GM23338 (cell line): ENCODE measurements at regions not wholly inside any gene's neighbourhood (a gene's known extent, or its start where the extent isn't known, plus 50 kb on each side); places are given as distances from the start of the nearest gene placed in this dataset.

Source experiments
- ATAC-seq: fragments of 200-7000 bp; cut with Tn5 transposase; 3 replicates; pipeline ENCODE4 v1.9.1; 2020
- DNase-seq: peaks from one replicate; pipeline ENCODE4 v3.0.0-alpha.2; 2015; ENCODE audit warnings: low spot score
- H2AFZ ChIP-seq: fragments of 200-600 bp; sonication (generic); 2 replicates; pipeline ENCODE4 v1.8.0; 2016; ENCODE audit warnings: antibody characterized with exemption, mild to moderate bottlenecking, moderate library complexity
- H3F3A ChIP-seq: fragments of 200-600 bp; sonication (generic); replicated peaks from 2 replicates; pipeline ENCODE4 v1.8.0; 2017; ENCODE audit warnings: antibody characterized with exemption, mixed run types, low read depth
- H3K27ac ChIP-seq: fragments of 200-600 bp; sonication (generic); 2 replicates; pipeline ENCODE4 v1.6.1; 2016; ENCODE audit warnings: low read depth
- H3K27me3 ChIP-seq: fragments of 200-600 bp; sonication (generic); 2 replicates; pipeline ENCODE4 v1.8.0; 2016; ENCODE audit warnings: mild to moderate bottlenecking, mixed run types, moderate library complexity; ENCODE audit not compliant: insufficient read depth
- H3K36me3 ChIP-seq: fragments of 200-600 bp; sonication (generic); 2 replicates; pipeline ENCODE4 v1.8.0; 2016; ENCODE audit warnings: mild to moderate bottlenecking; ENCODE audit not compliant: insufficient read depth
- H3K4me1 ChIP-seq: fragments of 200-600 bp; sonication (generic); 2 replicates; pipeline ENCODE4 v1.8.0; 2016; ENCODE audit warnings: mild to moderate bottlenecking, moderate library complexity; ENCODE audit not compliant: insufficient read depth
- H3K4me2 ChIP-seq: fragments of 200-600 bp; sonication (generic); 2 replicates; pipeline ENCODE4 v1.7.1; 2017; ENCODE audit warnings: mixed run types
- H3K4me3 ChIP-seq: fragments of 200-600 bp; sonication (generic); 2 replicates; pipeline ENCODE4 v1.6.1; 2016; ENCODE audit warnings: mixed run types
- H3K79me2 ChIP-seq: fragments of 200-600 bp; sonication (generic); replicated peaks from 2 replicates; pipeline ENCODE4 v1.8.0; 2017; ENCODE audit warnings: mild to moderate bottlenecking; ENCODE audit not compliant: insufficient read depth
- H3K9me2 ChIP-seq: fragments of 200-600 bp; sonication (generic); 2 replicates; pipeline ENCODE4 v1.8.0; 2017; ENCODE audit not compliant: insufficient read depth
- H4K20me1 ChIP-seq: fragments of 200-600 bp; sonication (generic); replicated peaks from 2 replicates; pipeline ENCODE4 v1.8.0; 2017; ENCODE audit warnings: mild to moderate bottlenecking; ENCODE audit not compliant: insufficient read depth
- H3K27ac Mint-ChIP-seq: 2 replicates; pipeline ENCODE4 v1.8.0; 2020; ENCODE audit warnings: inconsistent platforms, mild to moderate bottlenecking, moderate library complexity, mixed read lengths
- H3K27me3 Mint-ChIP-seq: 3 replicates; pipeline ENCODE4 v1.8.0; 2022; ENCODE audit warnings: low read depth, mild to moderate bottlenecking, moderate library complexity, mixed read lengths, inconsistent platforms; ENCODE audit not compliant: insufficient read depth, poor library complexity
- H3K36me3 Mint-ChIP-seq: 3 replicates; pipeline ENCODE4 v1.8.0; 2021; ENCODE audit warnings: low read depth, mild to moderate bottlenecking, inconsistent platforms, moderate library complexity, mixed read lengths
- H3K4me1 Mint-ChIP-seq: 3 replicates; pipeline ENCODE4 v1.8.0; 2020; ENCODE audit warnings: mild to moderate bottlenecking, inconsistent platforms, mixed read lengths
- H3K4me3 Mint-ChIP-seq: 3 replicates; pipeline ENCODE4 v1.8.0; 2021; ENCODE audit warnings: moderate library complexity, mild to moderate bottlenecking, inconsistent platforms, mixed read lengths
- H3K9me3 Mint-ChIP-seq: 3 replicates; pipeline ENCODE4 v1.8.0; 2020; ENCODE audit warnings: moderate library complexity, mild to moderate bottlenecking, inconsistent platforms, mixed read lengths
- CREB1 ChIP-seq: fragments of 250-450 bp; sonication (Bioruptor Pico); IDR thresholded peaks from 2 replicates; pipeline ENCODE4 v1.5.0; 2020; ENCODE audit warnings: low read depth, mild to moderate bottlenecking, moderate library complexity
- EZH2 ChIP-seq: fragments of 200-600 bp; sonication (generic); IDR thresholded peaks from one replicate; pipeline ENCODE4 v1.8.0; 2017; ENCODE audit warnings: antibody characterized with exemption, mild to moderate bottlenecking, low read depth; ENCODE audit not compliant: unreplicated experiment
- EZH2phosphoT487 ChIP-seq: fragments of 200-600 bp; sonication (generic); IDR thresholded peaks from one replicate; pipeline ENCODE4 v1.8.1; 2018; ENCODE audit warnings: antibody characterized with exemption; ENCODE audit not compliant: unreplicated experiment
- JUNB ChIP-seq: IDR thresholded peaks from one replicate; pipeline ENCODE4 v1.6.1; 2016; ENCODE audit warnings: antibody characterized with exemption; ENCODE audit not compliant: unreplicated experiment
- NANOG ChIP-seq: IDR thresholded peaks from 2 replicates; pipeline ENCODE4 v1.6.1; 2016; ENCODE audit warnings: antibody characterized with exemption, borderline replicate concordance
- POLR2AphosphoS5 ChIP-seq: IDR thresholded peaks from 2 replicates; pipeline ENCODE4 v1.6.1; 2016; ENCODE audit warnings: antibody characterized with exemption, low read depth
- REST ChIP-seq: IDR thresholded peaks from one replicate; pipeline ENCODE4 v1.6.1; 2018; ENCODE audit warnings: antibody characterized with exemption; ENCODE audit not compliant: unreplicated experiment
- STAT1 ChIP-seq: IDR thresholded peaks from one replicate; pipeline ENCODE4 v1.6.1; 2016; ENCODE audit warnings: antibody characterized with exemption; ENCODE audit not compliant: unreplicated experiment
- ZNF114 ChIP-seq: fragments of 250-450 bp; sonication (Bioruptor Pico); IDR thresholded peaks from 2 replicates; pipeline ENCODE4 v1.5.0; 2020; ENCODE audit warnings: mild to moderate bottlenecking, moderate library complexity
- ZNF331 ChIP-seq: fragments of 250-450 bp; sonication (Bioruptor Pico); IDR thresholded peaks from 2 replicates; pipeline ENCODE4 v1.5.0; 2020; ENCODE audit warnings: low read depth, mild to moderate bottlenecking, moderate library complexity
- TF ChIP-seq, protein P1 (sequence below): IDR thresholded peaks from 2 replicates; pipeline ENCODE4 v1.6.1; 2016; ENCODE audit warnings: antibody characterized with exemption
- TF ChIP-seq, protein P2 (sequence below), 2 experiments: fragments of 200-600 bp in 1 of 2; sonication (generic) in 1 of 2; conservative IDR thresholded peaks; 2 replicates each; pipeline versions ENCODE4 v1.5.1 to v1.6.1; 2016 to 2017; ENCODE audit warnings: antibody characterized with exemption in 2 of 2, low read depth in 2 of 2, mild to moderate bottlenecking in 2 of 2, moderate library complexity in 1 of 2
- TF ChIP-seq, protein P3 (sequence below): fragments of 250-450 bp; sonication (Bioruptor Pico); IDR thresholded peaks from 2 replicates; pipeline ENCODE4 v1.5.0; 2020; ENCODE audit warnings: mild to moderate bottlenecking, moderate library complexity

DNA sequence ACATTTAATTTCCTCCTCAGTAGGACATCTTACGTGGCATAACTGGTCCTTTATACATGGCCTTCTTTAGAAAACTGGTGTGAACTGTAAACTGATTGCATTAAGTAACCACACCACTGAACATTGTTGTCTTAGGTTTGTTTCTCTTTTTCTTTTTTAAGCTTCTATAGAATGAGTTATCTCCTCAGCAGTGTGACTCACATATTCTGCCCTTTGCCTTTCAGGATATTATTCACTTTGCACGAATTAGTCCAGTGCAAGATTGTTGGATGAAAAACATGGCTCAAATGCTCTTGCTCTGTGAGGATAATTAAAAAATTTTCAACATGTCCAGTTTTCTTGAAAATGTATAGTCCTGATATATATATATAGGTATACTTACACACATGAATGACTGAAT lies 147.6 kb downstream of the KBTBD8 start:
- H3K9me2 ChIP-seq = no peaks in the 10 kb centered on the region
- no peaks in the 10 kb centered on the region for H3K79me2 ChIP-seq
- H2AFZ ChIP-seq = no peak overlapping the region
- H3K4me1 ChIP-seq = no peaks in the 10 kb centered on the region
- no peak overlapping the region for H3K27ac ChIP-seq
- Mint-ChIP-seq H3K4me1 (no peaks in the 10 kb centered on the region), H3K27me3 (peaks cover 7% of the 10 kb centered on the region), H3K9me3 (peaks cover 18% of the 10 kb centered on the region), H3K36me3 (peaks cover 10% of the 10 kb centered on the region; the same call in 2 of the 3 replicates), H3K27ac (no peak overlapping the region), H3K4me3 (no peak overlapping the region)
- TF ChIP-seq EZH2 (no peak), EZH2phosphoT487 (no peak), POLR2AphosphoS5 (no peak), ZNF114 (CRISPR knock-in tag) (no peak), NANOG (no peak), CREB1 (CRISPR knock-in tag) (no peak), REST (no peak), JUNB (no peak), ZNF331 (no peak), STAT1 (no peak)
- TF ChIP-seq, protein P1, sequence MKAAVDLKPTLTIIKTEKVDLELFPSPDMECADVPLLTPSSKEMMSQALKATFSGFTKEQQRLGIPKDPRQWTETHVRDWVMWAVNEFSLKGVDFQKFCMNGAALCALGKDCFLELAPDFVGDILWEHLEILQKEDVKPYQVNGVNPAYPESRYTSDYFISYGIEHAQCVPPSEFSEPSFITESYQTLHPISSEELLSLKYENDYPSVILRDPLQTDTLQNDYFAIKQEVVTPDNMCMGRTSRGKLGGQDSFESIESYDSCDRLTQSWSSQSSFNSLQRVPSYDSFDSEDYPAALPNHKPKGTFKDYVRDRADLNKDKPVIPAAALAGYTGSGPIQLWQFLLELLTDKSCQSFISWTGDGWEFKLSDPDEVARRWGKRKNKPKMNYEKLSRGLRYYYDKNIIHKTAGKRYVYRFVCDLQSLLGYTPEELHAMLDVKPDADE = no peak
- TF ChIP-seq, protein P2, sequence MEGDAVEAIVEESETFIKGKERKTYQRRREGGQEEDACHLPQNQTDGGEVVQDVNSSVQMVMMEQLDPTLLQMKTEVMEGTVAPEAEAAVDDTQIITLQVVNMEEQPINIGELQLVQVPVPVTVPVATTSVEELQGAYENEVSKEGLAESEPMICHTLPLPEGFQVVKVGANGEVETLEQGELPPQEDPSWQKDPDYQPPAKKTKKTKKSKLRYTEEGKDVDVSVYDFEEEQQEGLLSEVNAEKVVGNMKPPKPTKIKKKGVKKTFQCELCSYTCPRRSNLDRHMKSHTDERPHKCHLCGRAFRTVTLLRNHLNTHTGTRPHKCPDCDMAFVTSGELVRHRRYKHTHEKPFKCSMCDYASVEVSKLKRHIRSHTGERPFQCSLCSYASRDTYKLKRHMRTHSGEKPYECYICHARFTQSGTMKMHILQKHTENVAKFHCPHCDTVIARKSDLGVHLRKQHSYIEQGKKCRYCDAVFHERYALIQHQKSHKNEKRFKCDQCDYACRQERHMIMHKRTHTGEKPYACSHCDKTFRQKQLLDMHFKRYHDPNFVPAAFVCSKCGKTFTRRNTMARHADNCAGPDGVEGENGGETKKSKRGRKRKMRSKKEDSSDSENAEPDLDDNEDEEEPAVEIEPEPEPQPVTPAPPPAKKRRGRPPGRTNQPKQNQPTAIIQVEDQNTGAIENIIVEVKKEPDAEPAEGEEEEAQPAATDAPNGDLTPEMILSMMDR (conservative IDR thresholded peaks at IDR 0.05; ENCODE audit: low read depth in 2 of 2) = no peak
- TF ChIP-seq, protein P3, sequence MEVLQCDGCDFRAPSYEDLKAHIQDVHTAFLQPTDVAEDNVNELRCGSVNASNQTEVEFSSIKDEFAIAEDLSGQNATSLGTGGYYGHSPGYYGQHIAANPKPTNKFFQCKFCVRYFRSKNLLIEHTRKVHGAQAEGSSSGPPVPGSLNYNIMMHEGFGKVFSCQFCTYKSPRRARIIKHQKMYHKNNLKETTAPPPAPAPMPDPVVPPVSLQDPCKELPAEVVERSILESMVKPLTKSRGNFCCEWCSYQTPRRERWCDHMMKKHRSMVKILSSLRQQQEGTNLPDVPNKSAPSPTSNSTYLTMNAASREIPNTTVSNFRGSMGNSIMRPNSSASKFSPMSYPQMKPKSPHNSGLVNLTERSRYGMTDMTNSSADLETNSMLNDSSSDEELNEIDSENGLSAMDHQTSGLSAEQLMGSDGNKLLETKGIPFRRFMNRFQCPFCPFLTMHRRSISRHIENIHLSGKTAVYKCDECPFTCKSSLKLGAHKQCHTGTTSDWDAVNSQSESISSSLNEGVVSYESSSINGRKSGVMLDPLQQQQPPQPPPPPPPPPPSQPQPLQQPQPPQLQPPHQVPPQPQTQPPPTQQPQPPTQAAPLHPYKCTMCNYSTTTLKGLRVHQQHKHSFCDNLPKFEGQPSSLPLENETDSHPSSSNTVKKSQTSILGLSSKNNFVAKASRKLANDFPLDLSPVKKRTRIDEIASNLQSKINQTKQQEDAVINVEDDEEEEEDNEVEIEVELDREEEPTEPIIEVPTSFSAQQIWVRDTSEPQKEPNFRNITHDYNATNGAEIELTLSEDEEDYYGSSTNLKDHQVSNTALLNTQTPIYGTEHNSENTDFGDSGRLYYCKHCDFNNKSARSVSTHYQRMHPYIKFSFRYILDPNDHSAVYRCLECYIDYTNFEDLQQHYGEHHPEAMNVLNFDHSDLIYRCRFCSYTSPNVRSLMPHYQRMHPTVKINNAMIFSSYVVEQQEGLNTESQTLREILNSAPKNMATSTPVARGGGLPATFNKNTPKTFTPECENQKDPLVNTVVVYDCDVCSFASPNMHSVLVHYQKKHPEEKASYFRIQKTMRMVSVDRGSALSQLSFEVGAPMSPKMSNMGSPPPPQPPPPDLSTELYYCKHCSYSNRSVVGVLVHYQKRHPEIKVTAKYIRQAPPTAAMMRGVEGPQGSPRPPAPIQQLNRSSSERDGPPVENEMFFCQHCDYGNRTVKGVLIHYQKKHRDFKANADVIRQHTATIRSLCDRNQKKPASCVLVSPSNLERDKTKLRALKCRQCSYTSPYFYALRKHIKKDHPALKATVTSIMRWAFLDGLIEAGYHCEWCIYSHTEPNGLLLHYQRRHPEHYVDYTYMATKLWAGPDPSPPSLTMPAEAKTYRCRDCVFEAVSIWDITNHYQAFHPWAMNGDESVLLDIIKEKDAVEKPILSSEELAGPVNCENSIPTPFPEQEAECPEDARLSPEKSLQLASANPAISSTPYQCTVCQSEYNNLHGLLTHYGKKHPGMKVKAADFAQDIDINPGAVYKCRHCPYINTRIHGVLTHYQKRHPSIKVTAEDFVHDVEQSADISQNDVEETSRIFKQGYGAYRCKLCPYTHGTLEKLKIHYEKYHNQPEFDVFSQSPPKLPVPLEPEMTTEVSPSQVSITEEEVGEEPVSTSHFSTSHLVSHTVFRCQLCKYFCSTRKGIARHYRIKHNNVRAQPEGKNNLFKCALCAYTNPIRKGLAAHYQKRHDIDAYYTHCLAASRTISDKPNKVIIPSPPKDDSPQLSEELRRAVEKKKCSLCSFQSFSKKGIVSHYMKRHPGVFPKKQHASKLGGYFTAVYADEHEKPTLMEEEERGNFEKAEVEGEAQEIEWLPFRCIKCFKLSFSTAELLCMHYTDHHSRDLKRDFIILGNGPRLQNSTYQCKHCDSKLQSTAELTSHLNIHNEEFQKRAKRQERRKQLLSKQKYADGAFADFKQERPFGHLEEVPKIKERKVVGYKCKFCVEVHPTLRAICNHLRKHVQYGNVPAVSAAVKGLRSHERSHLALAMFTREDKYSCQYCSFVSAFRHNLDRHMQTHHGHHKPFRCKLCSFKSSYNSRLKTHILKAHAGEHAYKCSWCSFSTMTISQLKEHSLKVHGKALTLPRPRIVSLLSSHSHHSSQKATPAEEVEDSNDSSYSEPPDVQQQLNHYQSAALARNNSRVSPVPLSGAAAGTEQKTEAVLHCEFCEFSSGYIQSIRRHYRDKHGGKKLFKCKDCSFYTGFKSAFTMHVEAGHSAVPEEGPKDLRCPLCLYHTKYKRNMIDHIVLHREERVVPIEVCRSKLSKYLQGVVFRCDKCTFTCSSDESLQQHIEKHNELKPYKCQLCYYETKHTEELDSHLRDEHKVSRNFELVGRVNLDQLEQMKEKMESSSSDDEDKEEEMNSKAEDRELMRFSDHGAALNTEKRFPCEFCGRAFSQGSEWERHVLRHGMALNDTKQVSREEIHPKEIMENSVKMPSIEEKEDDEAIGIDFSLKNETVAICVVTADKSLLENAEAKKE (CRISPR knock-in tag) = no peak
- ATAC-seq (no peak), DNase-seq (no peak)
- H3K36me3 ChIP-seq = 0 out of 2 replicates have a peak, but pooled peaks cover 6% of the 10 kb centered on the region
- no peak overlapping the region for H3K4me3 ChIP-seq
- H3F3A ChIP-seq = no peaks in the 10 kb centered on the region
- no peaks in the 10 kb centered on the region; the same call in 1 of the 2 replicates for H4K20me1 ChIP-seq
- no peaks in the 10 kb centered on the region for H3K27me3 ChIP-seq
- H3K4me2 ChIP-seq = no peak overlapping the region
